Thyroid gland (tissue), 4 donors: ENCODE measurements at regions not wholly inside any gene's neighbourhood (a gene's known extent, or its start where the extent isn't known, plus 50 kb on each side); places are given as distances from the start of the nearest gene placed in this dataset.

Experiments used
- POLR2A ChIP-seq, 2 donors: fragments of 450-650 bp; IDR thresholded peaks; one replicate each; pipeline ENCODE4 v1.6.1; 2017; ENCODE audit warnings: antibody characterized with exemption in 2 of 2, mild to moderate bottlenecking in 2 of 2, moderate library complexity in 1 of 2
- TF ChIP-seq, protein P1 (sequence below), 6 experiments: fragments of 200-600 bp in 3 of 6; fragments of 450-650 bp in 3 of 6; sonication (generic) in 3 of 6; IDR thresholded peaks; one replicate each; pipeline ENCODE4 v1.5.1; 2016 to 2019; ENCODE audit warnings: antibody characterized with exemption in 6 of 6, mild to moderate bottlenecking in 2 of 6, inconsistent platforms in 1 of 6, moderate library complexity in 1 of 6

DNA sequence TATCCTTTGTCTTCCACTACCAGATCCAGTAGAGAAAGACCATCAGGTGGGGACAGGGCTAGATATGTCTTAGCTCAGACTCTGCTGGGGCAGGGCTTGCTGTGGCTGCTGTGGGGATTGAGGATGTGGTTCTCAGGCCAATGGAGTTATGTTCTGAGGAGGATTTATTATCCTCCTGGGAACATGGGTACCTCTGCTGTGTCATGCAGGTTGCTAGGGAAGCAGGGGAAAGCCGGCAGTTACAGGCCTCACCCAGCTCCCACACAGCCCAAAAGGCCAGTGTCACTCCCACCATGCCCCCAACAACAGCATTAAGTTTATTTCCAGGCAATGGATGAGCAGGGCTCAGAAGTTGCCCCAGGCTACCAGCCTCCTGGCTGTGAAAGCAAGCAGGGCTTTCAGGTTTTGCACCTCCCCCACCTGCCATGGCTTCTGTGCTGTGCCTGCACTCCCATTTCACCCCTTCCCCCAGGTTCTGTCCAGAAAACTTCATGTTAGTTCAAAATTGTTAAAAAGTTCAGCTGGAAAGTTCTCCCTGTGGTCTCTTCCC is 879.9 kb downstream of the ARAP2 start:
- TF ChIP-seq, protein P1, sequence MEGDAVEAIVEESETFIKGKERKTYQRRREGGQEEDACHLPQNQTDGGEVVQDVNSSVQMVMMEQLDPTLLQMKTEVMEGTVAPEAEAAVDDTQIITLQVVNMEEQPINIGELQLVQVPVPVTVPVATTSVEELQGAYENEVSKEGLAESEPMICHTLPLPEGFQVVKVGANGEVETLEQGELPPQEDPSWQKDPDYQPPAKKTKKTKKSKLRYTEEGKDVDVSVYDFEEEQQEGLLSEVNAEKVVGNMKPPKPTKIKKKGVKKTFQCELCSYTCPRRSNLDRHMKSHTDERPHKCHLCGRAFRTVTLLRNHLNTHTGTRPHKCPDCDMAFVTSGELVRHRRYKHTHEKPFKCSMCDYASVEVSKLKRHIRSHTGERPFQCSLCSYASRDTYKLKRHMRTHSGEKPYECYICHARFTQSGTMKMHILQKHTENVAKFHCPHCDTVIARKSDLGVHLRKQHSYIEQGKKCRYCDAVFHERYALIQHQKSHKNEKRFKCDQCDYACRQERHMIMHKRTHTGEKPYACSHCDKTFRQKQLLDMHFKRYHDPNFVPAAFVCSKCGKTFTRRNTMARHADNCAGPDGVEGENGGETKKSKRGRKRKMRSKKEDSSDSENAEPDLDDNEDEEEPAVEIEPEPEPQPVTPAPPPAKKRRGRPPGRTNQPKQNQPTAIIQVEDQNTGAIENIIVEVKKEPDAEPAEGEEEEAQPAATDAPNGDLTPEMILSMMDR (IDR thresholded peaks at IDR 0.05), result no peak
- no peak for TF ChIP-seq POLR2A (IDR thresholded peaks at IDR 0.05)
